Upper lobe of left lung (tissue), 6 donors: ENCODE measurements at regions not wholly inside any gene's neighbourhood (a gene's known extent, or its start where the extent isn't known, plus 50 kb on each side); places are given as distances from the start of the nearest gene placed in this dataset.

Experiments used
- ATAC-seq, 2 donors: fragments of 200-7000 bp; cut with Tn5 transposase; one replicate each; pipeline ENCODE4 v1.9.1; 2022; ENCODE audit warnings: mild to moderate bottlenecking in 2 of 2, moderate library complexity in 2 of 2; ENCODE audit not compliant: low FRiP score in 2 of 2
- DNase-seq, 2 donors: peaks; one replicate each; pipeline ENCODE4 v3.0.0-alpha.2; 2019 to 2020
- H3K27ac ChIP-seq, 4 donors: fragments of 200-600 bp; sonication (generic); one replicate each; pipeline ENCODE4 v1.5.1; 2016 to 2019
- H3K27me3 ChIP-seq, 4 donors: fragments of 200-600 bp; sonication (generic); one replicate each; pipeline ENCODE4 v1.5.1; 2017 to 2019
- H3K36me3 ChIP-seq, 4 donors: fragments of 200-600 bp; sonication (generic); one replicate each; pipeline ENCODE4 v1.5.1; 2016 to 2019
- H3K4me1 ChIP-seq, 4 donors: fragments of 200-600 bp; sonication (generic); one replicate each; pipeline ENCODE4 v1.5.1; 2018 to 2019
- H3K4me3 ChIP-seq, 4 donors: fragments of 200-600 bp; sonication (generic); one replicate each; pipeline ENCODE4 v1.5.1; 2017 to 2019; ENCODE audit warnings: mild to moderate bottlenecking in 2 of 4, moderate library complexity in 1 of 4
- H3K9me3 ChIP-seq, 4 donors: fragments of 200-600 bp; sonication (generic); one replicate each; pipeline ENCODE4 v1.5.1; 2018 to 2019
- EP300 ChIP-seq, 4 donors: sonication (generic); formaldehyde crosslinking; IDR thresholded peaks; one replicate each; pipeline ENCODE4 v1.5.1; 2017; ENCODE audit warnings: antibody characterized with exemption in 4 of 4, control low read depth in 2 of 4
- POLR2A ChIP-seq, 4 donors: fragments of 450-650 bp; IDR thresholded peaks; one replicate each; pipeline ENCODE4 v1.5.1; 2016 to 2017; ENCODE audit warnings: antibody characterized with exemption in 4 of 4, mild to moderate bottlenecking in 2 of 4
- POLR2AphosphoS5 ChIP-seq, 2 donors: sonication (generic); formaldehyde crosslinking; IDR thresholded peaks; one replicate each; pipeline ENCODE4 v1.5.1; 2017; ENCODE audit warnings: antibody characterized with exemption in 2 of 2
- WGBS, 2 donors: methylation state at CpG; one replicate each; pipeline ENCODE4 v1.1.5; 2017 to 2018; 5-methylcytosine and 5-hydroxymethylcytosine counted together
- TF ChIP-seq, protein P1 (sequence below), 6 experiments: fragments of 450-650 bp in 4 of 6; fragments of 200-600 bp in 2 of 6; sonication (generic) in 2 of 6; IDR thresholded peaks; one replicate each; pipeline ENCODE4 v1.5.1; 2016 to 2019; ENCODE audit warnings: antibody characterized with exemption in 6 of 6
- donor health status: DM: no; HTN: no; CAD: no; lungs with moderate emphysema.
- donor health status: DM: no; HTN: yes; CAD: no; lungs with severe emphysema.

DNA sequence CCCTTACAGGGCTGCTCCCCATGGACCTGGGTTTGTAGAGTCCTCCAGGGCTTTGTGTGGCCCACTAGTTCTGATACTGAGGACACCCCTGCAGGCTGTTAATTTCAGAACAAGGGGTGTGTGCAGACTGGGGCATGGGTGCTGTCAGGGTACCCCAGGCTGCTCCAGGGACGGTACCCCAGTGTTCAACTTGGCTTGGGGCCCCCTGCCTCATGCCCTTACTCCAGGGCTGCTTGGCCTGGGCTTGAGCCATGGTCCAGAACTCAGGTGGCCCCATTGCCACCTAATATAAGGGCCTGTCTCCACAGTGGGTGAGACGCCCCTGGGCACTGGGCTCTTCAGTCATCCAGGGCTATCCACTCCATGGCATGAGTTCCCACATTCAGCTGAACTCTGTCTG is 1417.6 kb downstream of the UQCRFS1 start:
- Histone ChIP-seq H3K9me3 (no peaks in the 10 kb centered on the region), H3K27me3 (no peaks in the 10 kb centered on the region), H3K36me3 (peaks cover 0 to 6% (median 2%) of the 10 kb centered on the region in 4 donors), H3K4me1 (peaks cover 23 to 32% (median 26%) of the 10 kb centered on the region in 4 donors), H3K4me3 (no peak overlapping the region), H3K27ac (no peak overlapping the region)
- TF ChIP-seq, protein P1, sequence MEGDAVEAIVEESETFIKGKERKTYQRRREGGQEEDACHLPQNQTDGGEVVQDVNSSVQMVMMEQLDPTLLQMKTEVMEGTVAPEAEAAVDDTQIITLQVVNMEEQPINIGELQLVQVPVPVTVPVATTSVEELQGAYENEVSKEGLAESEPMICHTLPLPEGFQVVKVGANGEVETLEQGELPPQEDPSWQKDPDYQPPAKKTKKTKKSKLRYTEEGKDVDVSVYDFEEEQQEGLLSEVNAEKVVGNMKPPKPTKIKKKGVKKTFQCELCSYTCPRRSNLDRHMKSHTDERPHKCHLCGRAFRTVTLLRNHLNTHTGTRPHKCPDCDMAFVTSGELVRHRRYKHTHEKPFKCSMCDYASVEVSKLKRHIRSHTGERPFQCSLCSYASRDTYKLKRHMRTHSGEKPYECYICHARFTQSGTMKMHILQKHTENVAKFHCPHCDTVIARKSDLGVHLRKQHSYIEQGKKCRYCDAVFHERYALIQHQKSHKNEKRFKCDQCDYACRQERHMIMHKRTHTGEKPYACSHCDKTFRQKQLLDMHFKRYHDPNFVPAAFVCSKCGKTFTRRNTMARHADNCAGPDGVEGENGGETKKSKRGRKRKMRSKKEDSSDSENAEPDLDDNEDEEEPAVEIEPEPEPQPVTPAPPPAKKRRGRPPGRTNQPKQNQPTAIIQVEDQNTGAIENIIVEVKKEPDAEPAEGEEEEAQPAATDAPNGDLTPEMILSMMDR (IDR thresholded peaks at IDR 0.05): no peak
- TF ChIP-seq POLR2AphosphoS5 (IDR thresholded peaks at IDR 0.05) (no peak), EP300 (IDR thresholded peaks at IDR 0.05) (no peak), POLR2A (IDR thresholded peaks at IDR 0.05) (no peak)
- ATAC-seq: no peak
- 100% methylated on average over 1 of the region's 2 CpGs for WGBS, 2 donors
- no peak for DNase-seq

DNA sequence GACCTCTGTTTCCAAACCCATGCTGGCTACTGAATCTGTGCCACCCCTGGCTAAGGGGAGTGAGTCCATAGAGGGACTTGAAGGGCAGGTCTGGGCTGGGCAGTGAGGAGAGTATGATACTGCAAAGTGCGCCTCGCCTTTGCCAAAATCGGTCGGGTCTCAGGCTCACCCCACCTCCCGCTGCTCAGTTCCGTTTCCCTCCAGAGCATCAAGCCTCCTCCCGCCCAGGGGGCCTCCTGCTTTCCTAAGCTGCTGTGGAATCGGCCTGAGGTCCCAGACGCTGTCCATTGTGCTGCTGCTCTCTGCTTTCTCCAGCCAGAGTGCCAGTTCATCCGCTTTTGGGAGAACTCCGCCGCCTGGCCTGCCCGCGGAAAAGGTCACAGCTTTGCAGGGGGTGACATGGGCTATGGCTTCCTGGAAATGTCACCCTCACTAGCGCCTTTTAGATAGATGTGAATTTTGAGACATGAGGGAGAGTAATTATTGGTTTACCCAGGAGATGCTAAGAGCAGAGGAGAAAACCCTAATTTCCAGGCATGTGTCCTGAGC is 1418.4 kb downstream of the UQCRFS1 start:
- H3K9me3 ChIP-seq: no peaks in the 10 kb centered on the region
- H3K27ac ChIP-seq: peak overlapping the region; percentile 83 to 92 (median 86)
- H3K36me3 ChIP-seq: peaks cover 0 to 6% (median 2%) of the 10 kb centered on the region in 4 donors
- WGBS, 2 donors: 4 to 9% methylated on average over 11 to 15 of the region's 15 CpGs
- ATAC-seq (peak in 1 of 2 donors; percentile 15), DNase-seq (peak in 1 of 2 donors; percentile 61)
- no peaks in the 10 kb centered on the region for H3K27me3 ChIP-seq
- H3K4me3 ChIP-seq: peak overlapping the region; percentile 54 to 80 (median 74)
- TF ChIP-seq, protein P1 (IDR thresholded peaks at IDR 0.05): no peak
- TF ChIP-seq EP300 (IDR thresholded peaks at IDR 0.05): no peak
- no peak for TF ChIP-seq POLR2AphosphoS5 (IDR thresholded peaks at IDR 0.05)
- no peak for TF ChIP-seq POLR2A (IDR thresholded peaks at IDR 0.05)
- H3K4me1 ChIP-seq: peaks cover 23 to 32% (median 26%) of the 10 kb centered on the region in 4 donors

DNA sequence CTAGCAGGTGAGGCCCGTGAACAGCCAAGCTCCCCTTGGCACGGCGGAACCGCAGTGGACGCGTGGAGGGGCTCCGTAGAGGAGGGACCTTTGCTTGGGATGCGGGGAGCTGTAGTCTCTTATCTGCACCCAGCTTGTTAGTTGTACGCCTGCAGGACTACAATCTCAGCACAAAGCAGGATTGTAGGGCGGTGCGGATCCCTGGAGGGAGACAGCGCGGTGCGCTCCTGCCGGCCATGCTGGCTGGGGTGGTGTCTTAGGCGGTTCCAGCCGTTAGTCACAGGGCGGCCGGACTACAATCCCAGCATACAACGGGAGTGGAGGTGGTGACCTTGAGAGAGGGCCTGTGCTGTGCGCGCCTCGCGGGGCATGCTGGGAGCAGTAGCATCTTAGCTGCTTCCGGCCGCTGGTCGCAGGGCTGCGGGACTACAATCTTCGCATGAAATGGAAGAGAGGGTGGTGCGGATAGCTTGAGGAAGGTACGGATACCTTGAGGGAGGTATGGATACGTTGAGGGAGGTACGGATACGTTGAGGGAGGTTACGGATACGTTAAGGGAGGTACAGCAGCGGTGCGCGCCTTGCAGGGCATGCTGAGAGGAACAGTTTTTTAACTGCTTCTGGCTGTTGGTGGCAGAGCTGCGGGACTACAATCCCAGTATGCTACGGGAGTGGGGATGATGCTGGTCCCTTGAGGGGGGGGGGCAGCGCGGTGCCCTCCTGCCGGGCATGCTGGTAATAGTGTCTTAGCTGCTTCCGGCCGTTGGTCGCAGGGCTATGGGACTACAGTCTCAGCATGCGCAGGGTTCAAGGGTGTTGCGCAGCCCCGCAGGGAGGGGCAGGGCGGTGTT is 1419.1 kb downstream of the UQCRFS1 start:
- no peak for TF ChIP-seq EP300 (IDR thresholded peaks at IDR 0.05)
- TF ChIP-seq POLR2AphosphoS5 (IDR thresholded peaks at IDR 0.05): peak; percentile 49 to 90
- TF ChIP-seq, protein P1 (IDR thresholded peaks at IDR 0.05): peak in 2 of 6 experiments; percentile 15 to 24
- peak in 3 of 4 donors; percentile 30 to 74 (median 43) for TF ChIP-seq POLR2A (IDR thresholded peaks at IDR 0.05)
- Histone ChIP-seq H3K4me1 (peaks cover 23 to 32% (median 26%) of the 10 kb centered on the region in 4 donors), H3K27ac (peak overlapping the region; percentile 83 to 92 (median 86)), H3K27me3 (no peaks in the 10 kb centered on the region), H3K36me3 (peaks cover 0 to 6% (median 2%) of the 10 kb centered on the region in 4 donors), H3K4me3 (peak overlapping the region; percentile 54 to 80 (median 74)), H3K9me3 (no peaks in the 10 kb centered on the region)
- peak; percentile 99 to 100 for ATAC-seq
- DNase-seq: peak; percentile 96 to 97
- WGBS, 2 donors: 0% methylated on average over 26 to 50 of the region's 51 CpGs

DNA sequence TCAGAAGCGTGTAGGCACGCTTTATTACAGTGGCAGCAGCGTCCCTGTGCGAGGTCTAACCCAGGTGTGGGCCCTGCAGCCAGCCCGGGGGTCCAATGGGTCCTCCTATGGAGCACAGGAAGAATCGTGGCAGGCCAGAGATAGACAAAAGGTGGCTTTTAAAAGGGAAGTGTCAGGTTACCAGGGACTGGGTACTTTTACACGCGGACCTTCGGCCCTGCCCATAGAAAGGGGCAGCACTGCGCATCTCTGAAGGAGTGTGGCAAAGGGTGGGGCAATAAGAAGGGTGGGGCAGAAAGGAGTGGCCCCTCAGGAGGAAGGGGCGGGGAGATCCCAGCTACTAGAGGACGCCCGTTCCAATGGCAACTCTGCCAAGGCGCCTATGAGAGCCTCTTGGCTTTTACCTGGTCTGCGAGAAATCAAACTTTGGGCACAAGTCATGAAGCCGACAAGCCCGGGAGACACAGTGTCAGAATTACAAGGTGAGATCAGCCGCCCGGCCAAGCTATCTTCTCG is 1419.8 kb downstream of the UQCRFS1 start:
- Histone ChIP-seq H3K27ac (peak overlapping the region; percentile 83 to 92 (median 86)), H3K4me1 (peaks cover 23 to 32% (median 26%) of the 10 kb centered on the region in 4 donors), H3K9me3 (no peaks in the 10 kb centered on the region), H3K36me3 (peaks cover 0 to 5% (median 0%) of the 10 kb centered on the region in 4 donors), H3K4me3 (peak overlapping the region; percentile 54 to 80 (median 74)), H3K27me3 (no peaks in the 10 kb centered on the region)
- WGBS, 2 donors: 0 to 1% methylated on average over 14 to 20 of the region's 20 CpGs
- peak; percentile 54 to 87 for DNase-seq
- peak; percentile 91 to 95 for ATAC-seq
- TF ChIP-seq EP300 (IDR thresholded peaks at IDR 0.05) (no peak), POLR2AphosphoS5 (IDR thresholded peaks at IDR 0.05) (no peak), POLR2A (IDR thresholded peaks at IDR 0.05) (no peak)
- TF ChIP-seq, protein P1 (IDR thresholded peaks at IDR 0.05): no peak
